ENCODE measurements at regions not wholly inside any gene's neighbourhood (a gene's known extent, or its start where the extent isn't known, plus 50 kb on each side); places are given as distances from the start of the nearest gene placed in this dataset.

GRCh38 chr1:181249186-181249585 lies 160.7 kb downstream of the IER5 start:
- TF ChIP-seq POLR2AphosphoS5 (IDR thresholded peaks at IDR 0.05; ENCODE audit: low read depth, low read length) (no peak), POLR2A (IDR thresholded peaks at IDR 0.05; ENCODE audit: low read depth, low read length) (no peak)

Data from GM12891 (cell line).